ENCODE measurements at regions not wholly inside any gene's neighbourhood (a gene's known extent, or its start where the extent isn't known, plus 50 kb on each side); places are given as distances from the start of the nearest gene placed in this dataset.

DNA sequence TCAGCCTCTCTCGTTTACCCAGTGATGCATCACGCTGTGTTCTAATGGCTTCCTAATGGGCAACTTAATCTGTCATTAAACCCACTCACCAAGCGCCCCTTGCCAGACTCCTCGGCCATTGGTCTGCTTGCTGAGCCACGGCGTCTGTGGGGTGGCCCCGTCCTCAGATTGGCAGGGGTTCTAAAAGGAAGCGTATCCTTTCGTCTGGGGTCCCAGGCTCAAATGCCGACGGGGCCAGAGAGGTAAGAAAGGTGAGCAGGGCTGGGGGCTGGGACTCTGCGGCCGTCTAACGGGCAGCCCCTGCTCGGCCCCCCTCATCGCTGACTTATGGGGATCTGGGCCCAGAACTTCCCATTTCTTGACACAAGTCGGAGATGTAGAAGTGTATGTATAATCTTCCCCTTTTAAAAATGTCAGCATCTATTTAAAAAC lies 315.1 kb upstream of the PROK2 start:
- no peak for TF ChIP-seq POLR2A (IDR thresholded peaks at IDR 0.05)
- TF ChIP-seq, protein P1, sequence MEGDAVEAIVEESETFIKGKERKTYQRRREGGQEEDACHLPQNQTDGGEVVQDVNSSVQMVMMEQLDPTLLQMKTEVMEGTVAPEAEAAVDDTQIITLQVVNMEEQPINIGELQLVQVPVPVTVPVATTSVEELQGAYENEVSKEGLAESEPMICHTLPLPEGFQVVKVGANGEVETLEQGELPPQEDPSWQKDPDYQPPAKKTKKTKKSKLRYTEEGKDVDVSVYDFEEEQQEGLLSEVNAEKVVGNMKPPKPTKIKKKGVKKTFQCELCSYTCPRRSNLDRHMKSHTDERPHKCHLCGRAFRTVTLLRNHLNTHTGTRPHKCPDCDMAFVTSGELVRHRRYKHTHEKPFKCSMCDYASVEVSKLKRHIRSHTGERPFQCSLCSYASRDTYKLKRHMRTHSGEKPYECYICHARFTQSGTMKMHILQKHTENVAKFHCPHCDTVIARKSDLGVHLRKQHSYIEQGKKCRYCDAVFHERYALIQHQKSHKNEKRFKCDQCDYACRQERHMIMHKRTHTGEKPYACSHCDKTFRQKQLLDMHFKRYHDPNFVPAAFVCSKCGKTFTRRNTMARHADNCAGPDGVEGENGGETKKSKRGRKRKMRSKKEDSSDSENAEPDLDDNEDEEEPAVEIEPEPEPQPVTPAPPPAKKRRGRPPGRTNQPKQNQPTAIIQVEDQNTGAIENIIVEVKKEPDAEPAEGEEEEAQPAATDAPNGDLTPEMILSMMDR (IDR thresholded peaks at IDR 0.05): no peak
